OCI-LY3 (cell line): ENCODE measurements at regions not wholly inside any gene's neighbourhood (a gene's known extent, or its start where the extent isn't known, plus 50 kb on each side); places are given as distances from the start of the nearest gene placed in this dataset.

Source experiments
- H2AFZ ChIP-seq: fragments of 200-600, 300-600 bp; shearing (Covaris generic); 2 replicates; pipeline ENCODE4 v1.6.0; 2014; ENCODE audit warnings: antibody characterized with exemption, low read depth, low read length
- H3K27ac ChIP-seq: fragments of 200-600, 300-600 bp; sonication (generic); 2 replicates; pipeline ENCODE4 v1.5.1; 2014; ENCODE audit warnings: mild to moderate bottlenecking, low read length, moderate library complexity, mixed read lengths
- H3K27me3 ChIP-seq: fragments of 200-600, 300-600 bp; sonication (generic); 2 replicates; pipeline ENCODE4 v1.6.1; 2014; ENCODE audit warnings: low read depth, low read length, mixed read lengths
- H3K36me3 ChIP-seq: fragments of 200-600, 300-600 bp; sonication (generic); replicated peaks from 2 replicates; pipeline ENCODE3; 2014; ENCODE audit warnings: low read depth, low read length, mixed read lengths
- H3K4me1 ChIP-seq: fragments of 300-600, 200-600 bp; sonication (generic); 2 replicates; pipeline ENCODE4 v1.6.1; 2014; ENCODE audit warnings: low read length, mixed read lengths
- H3K4me2 ChIP-seq: fragments of 200-600, 300-600 bp; sonication (generic); 2 replicates; pipeline ENCODE4 v1.6.1; 2014; ENCODE audit warnings: low read length, mixed read lengths
- H3K4me3 ChIP-seq: fragments of 300-600, 200-600 bp; sonication (generic); 2 replicates; pipeline ENCODE4 v1.5.1; 2014; ENCODE audit warnings: antibody characterized with exemption, mild to moderate bottlenecking, low read length, moderate library complexity
- H3K79me2 ChIP-seq: fragments of 300-600, 200-600 bp; shearing (Covaris generic); 2 replicates; pipeline ENCODE4 v1.6.1; 2014; ENCODE audit warnings: mild to moderate bottlenecking, low read length, mixed read lengths
- H3K9ac ChIP-seq: fragments of 300-600, 200-600 bp; shearing (Covaris generic); 2 replicates; pipeline ENCODE4 v1.6.0; 2014; ENCODE audit warnings: mild to moderate bottlenecking, low read length, moderate library complexity
- H3K9me3 ChIP-seq: fragments of 200-600, 300-600 bp; shearing (Covaris generic); 2 replicates; pipeline ENCODE4 v1.6.1; 2014; ENCODE audit warnings: low read length, mixed read lengths; ENCODE audit not compliant: insufficient read depth
- H4K20me1 ChIP-seq: fragments of 200-600, 300-600 bp; sonication (generic); 2 replicates; pipeline ENCODE4 v1.6.1; 2016; ENCODE audit warnings: low read length, mixed read lengths; ENCODE audit not compliant: insufficient read depth
- EZH2phosphoT487 ChIP-seq: fragments of 200-600 bp; shearing (Covaris generic); IDR thresholded peaks from 2 replicates; pipeline ENCODE4 v1.6.1; 2018; ENCODE audit warnings: antibody characterized with exemption, mixed run types, low read depth
- TF ChIP-seq, protein P1 (sequence below): fragments of 200-600, 300-600 bp; sonication (generic); IDR thresholded peaks from 2 replicates; pipeline ENCODE4 v1.5.1; 2014; ENCODE audit warnings: antibody characterized with exemption, low read length, low read depth

GRCh38 chr17:70426752-70427151 lies 257.4 kb downstream of the KCNJ2 start:
- H3K9me3 ChIP-seq = no peaks in the 10 kb centered on the region
- H3K4me3 ChIP-seq = no peak overlapping the region
- no peaks in the 10 kb centered on the region for H3K36me3 ChIP-seq
- peaks cover 9% of the 10 kb centered on the region for H3K4me1 ChIP-seq
- no peak overlapping the region for H3K4me2 ChIP-seq
- H4K20me1 ChIP-seq = no peaks in the 10 kb centered on the region
- H3K79me2 ChIP-seq = no peaks in the 10 kb centered on the region
- no peak overlapping the region for H3K9ac ChIP-seq
- no peaks in the 10 kb centered on the region for H3K27me3 ChIP-seq
- H3K27ac ChIP-seq = no peak overlapping the region
- no peak overlapping the region; the same call in 1 of the 2 replicates for H2AFZ ChIP-seq
- TF ChIP-seq EZH2phosphoT487 = no peak
- TF ChIP-seq, protein P1, sequence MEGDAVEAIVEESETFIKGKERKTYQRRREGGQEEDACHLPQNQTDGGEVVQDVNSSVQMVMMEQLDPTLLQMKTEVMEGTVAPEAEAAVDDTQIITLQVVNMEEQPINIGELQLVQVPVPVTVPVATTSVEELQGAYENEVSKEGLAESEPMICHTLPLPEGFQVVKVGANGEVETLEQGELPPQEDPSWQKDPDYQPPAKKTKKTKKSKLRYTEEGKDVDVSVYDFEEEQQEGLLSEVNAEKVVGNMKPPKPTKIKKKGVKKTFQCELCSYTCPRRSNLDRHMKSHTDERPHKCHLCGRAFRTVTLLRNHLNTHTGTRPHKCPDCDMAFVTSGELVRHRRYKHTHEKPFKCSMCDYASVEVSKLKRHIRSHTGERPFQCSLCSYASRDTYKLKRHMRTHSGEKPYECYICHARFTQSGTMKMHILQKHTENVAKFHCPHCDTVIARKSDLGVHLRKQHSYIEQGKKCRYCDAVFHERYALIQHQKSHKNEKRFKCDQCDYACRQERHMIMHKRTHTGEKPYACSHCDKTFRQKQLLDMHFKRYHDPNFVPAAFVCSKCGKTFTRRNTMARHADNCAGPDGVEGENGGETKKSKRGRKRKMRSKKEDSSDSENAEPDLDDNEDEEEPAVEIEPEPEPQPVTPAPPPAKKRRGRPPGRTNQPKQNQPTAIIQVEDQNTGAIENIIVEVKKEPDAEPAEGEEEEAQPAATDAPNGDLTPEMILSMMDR = no peak

DNA sequence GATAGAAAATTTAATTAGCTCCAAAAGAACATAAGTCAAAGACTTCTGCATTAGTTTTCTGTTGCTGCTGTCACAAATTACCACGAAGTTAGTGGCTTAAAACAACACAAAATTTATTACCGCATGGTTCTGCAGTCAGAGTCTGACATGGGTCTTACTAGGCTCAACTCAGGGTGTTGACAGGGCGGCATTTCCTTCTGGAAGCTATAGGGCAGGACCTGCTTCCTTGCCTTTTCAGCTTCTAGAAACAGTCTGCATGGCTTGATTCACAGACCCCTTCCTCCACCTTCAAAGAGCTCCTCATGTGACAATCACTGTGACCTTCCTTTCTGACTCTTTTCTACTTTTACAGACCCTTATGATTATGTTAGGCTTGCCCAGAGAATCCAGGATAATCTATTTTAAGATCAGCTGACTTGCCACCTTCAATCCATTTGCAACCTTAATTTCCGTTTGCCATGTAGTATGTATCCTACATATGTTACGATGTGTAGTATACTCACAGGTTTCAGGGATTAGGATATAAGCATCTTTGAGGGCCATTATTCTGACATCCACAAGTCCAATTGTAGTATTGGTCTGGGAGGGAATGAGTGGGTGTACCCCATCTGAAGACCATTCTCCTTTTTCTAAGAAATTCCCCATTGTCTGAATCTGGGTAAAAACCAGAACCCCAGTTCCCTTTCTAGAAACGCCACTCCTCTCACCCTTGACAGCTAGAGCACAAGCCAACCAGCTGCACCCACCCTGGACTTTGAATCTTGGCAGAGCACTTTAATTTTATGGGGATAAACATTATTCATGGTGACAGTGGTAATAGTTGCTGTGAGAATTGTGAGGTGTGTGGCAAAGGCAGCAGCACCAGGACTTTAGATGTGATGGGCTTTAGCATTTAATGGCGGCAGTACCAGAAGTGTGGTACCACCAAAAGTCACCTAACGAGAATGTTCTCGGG lies 265.5 kb downstream of the KCNJ2 start:
- Histone ChIP-seq H3K4me3 (no peak overlapping the region), H3K27ac (no peak overlapping the region), H3K9me3 (no peaks in the 10 kb centered on the region), H3K36me3 (no peaks in the 10 kb centered on the region), H3K27me3 (no peaks in the 10 kb centered on the region), H3K79me2 (no peaks in the 10 kb centered on the region), H2AFZ (no peak overlapping the region), H3K4me1 (0 out of 2 replicates have a peak, but pooled peaks cover 3% of the 10 kb centered on the region), H4K20me1 (no peaks in the 10 kb centered on the region), H3K9ac (no peak overlapping the region), H3K4me2 (no peak overlapping the region)
- no peak for TF ChIP-seq EZH2phosphoT487
- TF ChIP-seq, protein P1 = no peak

GRCh38 chr17:70437656-70438055 lies 268.3 kb downstream of the KCNJ2 start:
- Histone ChIP-seq H3K79me2 (no peaks in the 10 kb centered on the region), H3K27ac (no peak overlapping the region)

DNA sequence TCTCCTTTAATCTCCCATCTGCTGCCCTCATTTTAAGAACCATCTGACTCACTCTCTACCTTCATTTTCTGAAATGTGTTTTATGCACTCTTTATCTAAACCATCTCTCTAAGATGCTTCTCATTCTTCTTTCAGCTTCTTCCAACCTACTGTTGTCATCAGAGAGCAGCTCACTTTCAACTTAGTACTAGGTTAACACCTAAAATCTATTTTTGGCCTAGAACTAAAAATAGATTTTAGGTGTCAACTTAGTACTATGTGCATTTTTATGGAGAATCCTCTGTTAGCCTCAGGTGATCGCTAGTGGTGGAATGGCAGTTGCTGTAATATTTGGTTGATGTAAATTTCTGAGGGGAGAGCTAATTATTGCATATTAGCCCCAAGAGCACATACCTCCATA lies 277.1 kb downstream of the KCNJ2 start:
- H2AFZ ChIP-seq = no peak overlapping the region
- no peak overlapping the region for H3K27ac ChIP-seq
- H3K27me3 ChIP-seq = no peaks in the 10 kb centered on the region
- H4K20me1 ChIP-seq = no peaks in the 10 kb centered on the region
- no peak overlapping the region for H3K9ac ChIP-seq
- no peaks in the 10 kb centered on the region for H3K4me1 ChIP-seq
- H3K9me3 ChIP-seq = no peaks in the 10 kb centered on the region
- H3K4me3 ChIP-seq = no peak overlapping the region
- H3K36me3 ChIP-seq = no peaks in the 10 kb centered on the region
- H3K79me2 ChIP-seq = no peaks in the 10 kb centered on the region
- TF ChIP-seq, protein P1 = no peak
- no peak for TF ChIP-seq EZH2phosphoT487
- no peak overlapping the region for H3K4me2 ChIP-seq

More at GRCh38 chr17:70437656-70438055, 268.3 kb downstream of the KCNJ2 start:
- H3K9me3 ChIP-seq = no peaks in the 10 kb centered on the region
- H3K4me3 ChIP-seq = no peak overlapping the region
- no peak overlapping the region for H2AFZ ChIP-seq
- no peak overlapping the region for H3K4me2 ChIP-seq
- H4K20me1 ChIP-seq = no peaks in the 10 kb centered on the region
- TF ChIP-seq, protein P1 = no peak
- TF ChIP-seq EZH2phosphoT487 = no peak
- no peak overlapping the region for H3K9ac ChIP-seq
- no peaks in the 10 kb centered on the region for H3K36me3 ChIP-seq
- no peaks in the 10 kb centered on the region for H3K27me3 ChIP-seq
- H3K4me1 ChIP-seq = 0 out of 2 replicates have a peak, but pooled peaks cover 3% of the 10 kb centered on the region
